Ishikawa (cell line): ENCODE measurements at regions not wholly inside any gene's neighbourhood (a gene's known extent, or its start where the extent isn't known, plus 50 kb on each side); places are given as distances from the start of the nearest gene placed in this dataset.

ENCODE experiments used
- CEBPB ChIP-seq: IDR thresholded peaks from 2 replicates; pipeline ENCODE4 v1.6.1; 2012
- CREB1 ChIP-seq: IDR thresholded peaks from 2 replicates; pipeline ENCODE4 v1.6.1; 2012; ENCODE audit warnings: low read depth
- EGR1 ChIP-seq: IDR thresholded peaks from 2 replicates; pipeline ENCODE4 v1.6.1; 2012
- EP300 ChIP-seq: IDR thresholded peaks from 2 replicates; pipeline ENCODE4 v1.6.1; 2012; ENCODE audit warnings: borderline replicate concordance
- FOXM1 ChIP-seq: IDR thresholded peaks from 2 replicates; pipeline ENCODE4 v1.6.1; 2012; ENCODE audit warnings: low read depth, borderline replicate concordance
- NFIC ChIP-seq: IDR thresholded peaks from 2 replicates; pipeline ENCODE4 v1.6.1; 2012
- RAD21 ChIP-seq: IDR thresholded peaks from 2 replicates; pipeline ENCODE4 v1.6.1; 2012; ENCODE audit warnings: low read depth
- TAF1 ChIP-seq: IDR thresholded peaks from 2 replicates; pipeline ENCODE4 v1.6.1; 2012; ENCODE audit warnings: low read depth, mild to moderate bottlenecking
- TCF12 ChIP-seq: IDR thresholded peaks from 2 replicates; pipeline ENCODE4 v1.6.1; 2012; ENCODE audit warnings: low read depth
- TEAD4 ChIP-seq: IDR thresholded peaks from 2 replicates; pipeline ENCODE4 v1.6.1; 2012
- YY1 ChIP-seq: IDR thresholded peaks from 2 replicates; pipeline ENCODE4 v1.6.1; 2012; ENCODE audit warnings: low read depth
- ZBTB7A ChIP-seq: IDR thresholded peaks from 2 replicates; pipeline ENCODE4 v1.6.1; 2012; ENCODE audit warnings: low read depth
- TF ChIP-seq, protein P1 (sequence below): IDR thresholded peaks from 2 replicates; pipeline ENCODE4 v1.6.1; 2012
- TF ChIP-seq, protein P2 (sequence below): IDR thresholded peaks from 2 replicates; pipeline ENCODE4 v1.6.1; 2012
- TF ChIP-seq, protein P3 (sequence below): IDR thresholded peaks from 2 replicates; pipeline ENCODE4 v1.6.1; 2012; ENCODE audit warnings: low read depth, mild to moderate bottlenecking

DNA sequence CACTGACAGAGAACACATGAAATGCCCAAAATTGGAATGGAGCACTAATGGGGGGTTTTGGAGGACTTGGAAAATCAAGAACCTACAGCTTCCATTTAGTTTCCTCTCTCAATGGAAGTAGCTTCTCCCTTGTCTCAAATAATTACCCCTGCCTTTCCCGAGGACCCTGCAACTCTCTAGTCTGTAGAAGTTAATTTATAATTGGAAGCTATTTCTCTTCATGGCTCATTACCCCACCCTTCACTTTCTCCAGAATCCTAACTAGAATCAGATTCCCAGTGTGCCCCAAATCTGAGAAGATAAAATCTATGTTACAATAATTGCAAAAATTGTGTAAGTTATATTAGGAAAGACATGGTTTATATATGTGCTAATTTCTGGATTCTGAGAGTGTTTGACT lies 181.5 kb upstream of the ATP1B1 start:
- TF ChIP-seq EP300 (no peak), NFIC (no peak), FOXM1 (no peak), CEBPB (no peak), RAD21 (no peak), TAF1 (no peak), TEAD4 (no peak), TCF12 (no peak)
- TF ChIP-seq, protein P1, sequence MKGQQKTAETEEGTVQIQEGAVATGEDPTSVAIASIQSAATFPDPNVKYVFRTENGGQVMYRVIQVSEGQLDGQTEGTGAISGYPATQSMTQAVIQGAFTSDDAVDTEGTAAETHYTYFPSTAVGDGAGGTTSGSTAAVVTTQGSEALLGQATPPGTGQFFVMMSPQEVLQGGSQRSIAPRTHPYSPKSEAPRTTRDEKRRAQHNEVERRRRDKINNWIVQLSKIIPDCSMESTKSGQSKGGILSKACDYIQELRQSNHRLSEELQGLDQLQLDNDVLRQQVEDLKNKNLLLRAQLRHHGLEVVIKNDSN = no peak
- TF ChIP-seq, protein P2, sequence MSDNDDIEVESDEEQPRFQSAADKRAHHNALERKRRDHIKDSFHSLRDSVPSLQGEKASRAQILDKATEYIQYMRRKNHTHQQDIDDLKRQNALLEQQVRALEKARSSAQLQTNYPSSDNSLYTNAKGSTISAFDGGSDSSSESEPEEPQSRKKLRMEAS = no peak
- TF ChIP-seq, protein P3, sequence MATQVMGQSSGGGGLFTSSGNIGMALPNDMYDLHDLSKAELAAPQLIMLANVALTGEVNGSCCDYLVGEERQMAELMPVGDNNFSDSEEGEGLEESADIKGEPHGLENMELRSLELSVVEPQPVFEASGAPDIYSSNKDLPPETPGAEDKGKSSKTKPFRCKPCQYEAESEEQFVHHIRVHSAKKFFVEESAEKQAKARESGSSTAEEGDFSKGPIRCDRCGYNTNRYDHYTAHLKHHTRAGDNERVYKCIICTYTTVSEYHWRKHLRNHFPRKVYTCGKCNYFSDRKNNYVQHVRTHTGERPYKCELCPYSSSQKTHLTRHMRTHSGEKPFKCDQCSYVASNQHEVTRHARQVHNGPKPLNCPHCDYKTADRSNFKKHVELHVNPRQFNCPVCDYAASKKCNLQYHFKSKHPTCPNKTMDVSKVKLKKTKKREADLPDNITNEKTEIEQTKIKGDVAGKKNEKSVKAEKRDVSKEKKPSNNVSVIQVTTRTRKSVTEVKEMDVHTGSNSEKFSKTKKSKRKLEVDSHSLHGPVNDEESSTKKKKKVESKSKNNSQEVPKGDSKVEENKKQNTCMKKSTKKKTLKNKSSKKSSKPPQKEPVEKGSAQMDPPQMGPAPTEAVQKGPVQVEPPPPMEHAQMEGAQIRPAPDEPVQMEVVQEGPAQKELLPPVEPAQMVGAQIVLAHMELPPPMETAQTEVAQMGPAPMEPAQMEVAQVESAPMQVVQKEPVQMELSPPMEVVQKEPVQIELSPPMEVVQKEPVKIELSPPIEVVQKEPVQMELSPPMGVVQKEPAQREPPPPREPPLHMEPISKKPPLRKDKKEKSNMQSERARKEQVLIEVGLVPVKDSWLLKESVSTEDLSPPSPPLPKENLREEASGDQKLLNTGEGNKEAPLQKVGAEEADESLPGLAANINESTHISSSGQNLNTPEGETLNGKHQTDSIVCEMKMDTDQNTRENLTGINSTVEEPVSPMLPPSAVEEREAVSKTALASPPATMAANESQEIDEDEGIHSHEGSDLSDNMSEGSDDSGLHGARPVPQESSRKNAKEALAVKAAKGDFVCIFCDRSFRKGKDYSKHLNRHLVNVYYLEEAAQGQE = no peak

DNA sequence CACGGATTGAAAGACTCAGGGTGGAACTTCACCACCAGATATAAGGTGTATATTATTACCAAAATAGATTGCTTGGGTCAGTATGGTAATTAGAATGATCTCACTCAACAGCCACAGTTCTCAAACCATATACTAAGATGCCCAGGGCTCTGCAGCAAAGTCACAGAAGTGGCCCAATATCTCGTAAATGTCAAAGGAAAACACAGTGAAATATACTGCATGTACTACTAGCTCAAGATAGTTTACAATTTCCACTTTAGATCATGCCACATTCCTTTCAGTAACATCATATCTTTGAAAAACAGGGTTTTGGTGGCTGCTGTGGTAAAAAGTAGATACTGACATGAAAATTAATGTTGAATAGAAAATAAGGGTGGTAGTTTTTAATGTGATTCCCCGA lies 180.3 kb upstream of the ATP1B1 start:
- TF ChIP-seq FOXM1 (no peak), RAD21 (no peak), CEBPB (no peak), YY1 (no peak), NFIC (no peak), CREB1 (no peak), EGR1 (no peak), EP300 (no peak), ZBTB7A (no peak), TCF12 (no peak), TEAD4 (no peak), TAF1 (no peak)
- TF ChIP-seq, protein P3 = no peak
- TF ChIP-seq, protein P2 = no peak
- TF ChIP-seq, protein P1 = no peak

DNA sequence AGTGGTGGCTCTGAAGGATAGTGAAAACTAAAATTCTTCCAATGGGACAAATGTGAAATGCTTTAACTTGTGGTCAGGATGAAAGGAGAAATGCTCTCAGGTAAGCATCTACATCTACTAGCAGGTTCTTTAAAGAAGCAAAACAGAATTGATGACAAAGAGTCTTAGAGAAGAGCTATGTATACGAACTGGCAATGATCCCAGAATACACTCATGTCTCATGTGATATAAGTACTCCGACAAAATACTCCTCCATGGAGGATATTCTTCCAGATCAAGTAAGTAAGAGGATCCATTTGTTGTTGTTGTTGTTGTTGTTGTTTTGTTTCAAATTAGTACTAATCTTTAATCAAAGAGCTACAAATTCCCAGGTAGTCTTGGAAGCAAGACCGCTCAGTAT lies 174.0 kb upstream of the ATP1B1 start:
- TF ChIP-seq RAD21 (no peak), ZBTB7A (no peak), EGR1 (no peak)
- TF ChIP-seq, protein P3 = no peak

DNA sequence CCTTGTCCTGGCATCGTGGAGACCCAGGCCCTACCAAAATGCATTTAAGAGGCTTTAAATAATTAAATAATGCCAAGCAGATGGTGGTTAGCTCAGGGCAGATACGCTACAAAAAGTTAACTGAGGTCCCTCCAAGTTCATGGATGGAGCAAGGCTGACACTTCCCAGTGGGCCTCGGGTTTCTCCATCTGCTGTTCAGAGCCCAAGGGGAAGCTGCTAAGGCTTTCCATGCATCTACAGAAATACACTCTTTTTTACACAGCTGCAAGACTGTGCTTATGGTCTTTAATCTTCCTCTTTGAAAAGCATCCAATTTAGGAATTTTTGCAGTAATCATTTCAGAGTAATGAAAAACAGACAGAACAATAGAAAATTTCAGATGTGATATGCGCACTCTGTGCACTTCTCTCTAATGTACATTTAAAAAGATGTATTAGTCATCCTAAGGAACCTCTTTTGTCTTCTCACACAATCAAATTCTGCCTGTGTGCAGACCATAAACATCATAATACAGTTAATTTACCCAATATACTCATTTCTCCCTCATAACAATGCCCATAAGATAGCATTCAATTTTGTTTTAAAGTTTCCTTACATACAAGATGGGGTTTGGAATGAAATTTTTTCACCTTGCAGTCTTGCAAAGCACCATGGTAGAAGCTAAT lies 173.2 kb upstream of the ATP1B1 start:
- no peak for TF ChIP-seq EGR1
- TF ChIP-seq, protein P1 = no peak
- no peak for TF ChIP-seq TCF12
- TF ChIP-seq, protein P3 = no peak
- TF ChIP-seq YY1 = no peak
- TF ChIP-seq, protein P2 = no peak
- no peak for TF ChIP-seq ZBTB7A
- no peak for TF ChIP-seq FOXM1
- no peak for TF ChIP-seq TAF1
- no peak for TF ChIP-seq RAD21
- TF ChIP-seq CEBPB = no peak
- no peak for TF ChIP-seq TEAD4
- TF ChIP-seq EP300 = no peak
- no peak for TF ChIP-seq NFIC
- TF ChIP-seq CREB1 = no peak
